GM13976 (cell line): ENCODE measurements at regions not wholly inside any gene's neighbourhood (a gene's known extent, or its start where the extent isn't known, plus 50 kb on each side); places are given as distances from the start of the nearest gene placed in this dataset.
A peak's percentile ranks its signal among the peaks of the same experiment; 100 is the strongest.

ENCODE experiments used
- DNase-seq: peaks from one replicate; pipeline ENCODE4 v3.0.0; 2012; ENCODE audit warnings: low spot score
- CTCF ChIP-seq: IDR thresholded peaks from 2 replicates; pipeline ENCODE4 v1.5.1; 2012; ENCODE audit warnings: borderline replicate concordance, mild to moderate bottlenecking; ENCODE audit not compliant: insufficient read depth; ENCODE audit errors: extremely low read depth, missing control alignments, control extremely low read depth
- in situ Hi-C: fragments of 300-500 bp; cut with MboI; formaldehyde crosslinking; loops from one replicate; pipeline ENCODE4 v1.12.0; 2022; ENCODE audit warnings: low sequenced_read_pairs, mixed read lengths, inconsistent platforms; ENCODE audit not compliant: unreplicated experiment

GRCh38 chr5:141763541-141763940 is 81.5 kb upstream of the ARAP3 start:
- TF ChIP-seq CTCF, result no peak
- in situ Hi-C loops, result no loop called here
- DNase-seq, result no peak

GRCh38 chr5:141762790-141763368 is 80.8 kb upstream of the ARAP3 start:
- in situ Hi-C loops, result no loop called here
- DNase-seq, result peak; percentile 50
- TF ChIP-seq CTCF, result no peak

- no peak for TF ChIP-seq CTCF
- in situ Hi-C loops, result no loop called here
- no peak for DNase-seq
Measured at GRCh38 chr5:141762316-141762715, 80.3 kb upstream of the ARAP3 start.

- TF ChIP-seq CTCF, result no peak
- DNase-seq, result no peak
- in situ Hi-C loops, result no loop called here
Measured at GRCh38 chr5:141760753-141761152, 78.7 kb upstream of the ARAP3 start.

GRCh38 chr5:141760193-141760592 is 78.2 kb upstream of the ARAP3 start:
- TF ChIP-seq CTCF, result no peak
- DNase-seq, result no peak
- in situ Hi-C loops, result no loop called here

GRCh38 chr5:141758310-141758998 is 76.4 kb upstream of the ARAP3 start:
- TF ChIP-seq CTCF, result no peak
- in situ Hi-C loops, result no loop called here
- no peak for DNase-seq

- DNase-seq, result no peak
- in situ Hi-C loops, result no loop called here
- TF ChIP-seq CTCF, result peak; percentile 6
Measured at GRCh38 chr5:141757402-141757801, 75.4 kb upstream of the ARAP3 start.
